OCI-LY3 (cell line): ENCODE measurements at regions not wholly inside any gene's neighbourhood (a gene's known extent, or its start where the extent isn't known, plus 50 kb on each side); places are given as distances from the start of the nearest gene placed in this dataset.

ENCODE experiments used
- H2AFZ ChIP-seq: fragments of 200-600, 300-600 bp; shearing (Covaris generic); 2 replicates; pipeline ENCODE4 v1.6.0; 2014; ENCODE audit warnings: antibody characterized with exemption, low read depth, low read length
- H3K27ac ChIP-seq: fragments of 200-600, 300-600 bp; sonication (generic); 2 replicates; pipeline ENCODE4 v1.5.1; 2014; ENCODE audit warnings: mild to moderate bottlenecking, low read length, moderate library complexity, mixed read lengths
- H3K27me3 ChIP-seq: fragments of 200-600, 300-600 bp; sonication (generic); 2 replicates; pipeline ENCODE4 v1.6.1; 2014; ENCODE audit warnings: low read depth, low read length, mixed read lengths
- H3K36me3 ChIP-seq: fragments of 200-600, 300-600 bp; sonication (generic); replicated peaks from 2 replicates; pipeline ENCODE3; 2014; ENCODE audit warnings: low read depth, low read length, mixed read lengths
- H3K4me1 ChIP-seq: fragments of 300-600, 200-600 bp; sonication (generic); 2 replicates; pipeline ENCODE4 v1.6.1; 2014; ENCODE audit warnings: low read length, mixed read lengths
- H3K4me2 ChIP-seq: fragments of 200-600, 300-600 bp; sonication (generic); 2 replicates; pipeline ENCODE4 v1.6.1; 2014; ENCODE audit warnings: low read length, mixed read lengths
- H3K4me3 ChIP-seq: fragments of 300-600, 200-600 bp; sonication (generic); 2 replicates; pipeline ENCODE4 v1.5.1; 2014; ENCODE audit warnings: antibody characterized with exemption, mild to moderate bottlenecking, low read length, moderate library complexity
- H3K79me2 ChIP-seq: fragments of 300-600, 200-600 bp; shearing (Covaris generic); 2 replicates; pipeline ENCODE4 v1.6.1; 2014; ENCODE audit warnings: mild to moderate bottlenecking, low read length, mixed read lengths
- H3K9ac ChIP-seq: fragments of 300-600, 200-600 bp; shearing (Covaris generic); 2 replicates; pipeline ENCODE4 v1.6.0; 2014; ENCODE audit warnings: mild to moderate bottlenecking, low read length, moderate library complexity
- H3K9me3 ChIP-seq: fragments of 200-600, 300-600 bp; shearing (Covaris generic); 2 replicates; pipeline ENCODE4 v1.6.1; 2014; ENCODE audit warnings: low read length, mixed read lengths; ENCODE audit not compliant: insufficient read depth
- H4K20me1 ChIP-seq: fragments of 200-600, 300-600 bp; sonication (generic); 2 replicates; pipeline ENCODE4 v1.6.1; 2016; ENCODE audit warnings: low read length, mixed read lengths; ENCODE audit not compliant: insufficient read depth
- CTCF ChIP-seq: fragments of 200-600, 300-600 bp; sonication (generic); IDR thresholded peaks from 2 replicates; pipeline ENCODE4 v1.5.1; 2014; ENCODE audit warnings: antibody characterized with exemption, low read length, low read depth
- EZH2phosphoT487 ChIP-seq: fragments of 200-600 bp; shearing (Covaris generic); IDR thresholded peaks from 2 replicates; pipeline ENCODE4 v1.6.1; 2018; ENCODE audit warnings: antibody characterized with exemption, mixed run types, low read depth

GRCh38 chr3:83093222-83093572 lies 1331.8 kb upstream of the GBE1 start:
- no peak for TF ChIP-seq EZH2phosphoT487
- TF ChIP-seq CTCF = no peak
- Histone ChIP-seq H3K4me2 (no peak overlapping the region), H4K20me1 (no peaks in the 10 kb centered on the region), H3K9me3 (no peaks in the 10 kb centered on the region), H3K4me1 (no peaks in the 10 kb centered on the region), H3K4me3 (no peak overlapping the region), H3K79me2 (no peaks in the 10 kb centered on the region), H3K27me3 (no peaks in the 10 kb centered on the region), H3K27ac (no peak overlapping the region), H2AFZ (peak overlapping the region; percentile 3; the same call in 1 of the 2 replicates), H3K9ac (no peak overlapping the region), H3K36me3 (no peaks in the 10 kb centered on the region)

GRCh38 chr3:83092521-83093221 lies 1331.2 kb upstream of the GBE1 start:
- H3K79me2 ChIP-seq = no peaks in the 10 kb centered on the region
- no peak overlapping the region for H3K4me2 ChIP-seq
- no peak overlapping the region for H3K9ac ChIP-seq
- no peaks in the 10 kb centered on the region for H3K27me3 ChIP-seq
- H4K20me1 ChIP-seq = no peaks in the 10 kb centered on the region
- no peaks in the 10 kb centered on the region for H3K36me3 ChIP-seq
- 0 out of 2 replicates have a peak overlapping the region, but pooled peaks have one; percentile 3 for H2AFZ ChIP-seq
- TF ChIP-seq EZH2phosphoT487 (no peak), CTCF (no peak)
- H3K9me3 ChIP-seq = no peaks in the 10 kb centered on the region
- no peaks in the 10 kb centered on the region for H3K4me1 ChIP-seq
- no peak overlapping the region for H3K27ac ChIP-seq
- H3K4me3 ChIP-seq = no peak overlapping the region

GRCh38 chr3:83076041-83076440 lies 1314.6 kb upstream of the GBE1 start:
- no peaks in the 10 kb centered on the region for H3K4me1 ChIP-seq
- no peaks in the 10 kb centered on the region for H3K36me3 ChIP-seq
- H4K20me1 ChIP-seq = no peaks in the 10 kb centered on the region
- H3K27me3 ChIP-seq = no peaks in the 10 kb centered on the region
- H3K4me3 ChIP-seq = no peak overlapping the region
- H2AFZ ChIP-seq = no peak overlapping the region; the same call in 1 of the 2 replicates
- TF ChIP-seq EZH2phosphoT487 (no peak), CTCF (no peak)
- no peak overlapping the region for H3K9ac ChIP-seq
- no peak overlapping the region for H3K27ac ChIP-seq
- H3K4me2 ChIP-seq = no peak overlapping the region
- H3K9me3 ChIP-seq = no peaks in the 10 kb centered on the region
- no peaks in the 10 kb centered on the region for H3K79me2 ChIP-seq

GRCh38 chr3:83074485-83074884 lies 1313.0 kb upstream of the GBE1 start:
- H3K27ac ChIP-seq = no peak overlapping the region
- no peaks in the 10 kb centered on the region for H3K79me2 ChIP-seq
- no peaks in the 10 kb centered on the region for H3K4me1 ChIP-seq
- no peak overlapping the region for H3K4me2 ChIP-seq
- no peaks in the 10 kb centered on the region for H3K9me3 ChIP-seq
- no peak overlapping the region for H3K9ac ChIP-seq
- no peak overlapping the region for H3K4me3 ChIP-seq
- H3K36me3 ChIP-seq = no peaks in the 10 kb centered on the region
- TF ChIP-seq CTCF = no peak
- TF ChIP-seq EZH2phosphoT487 = no peak
- no peak overlapping the region for H2AFZ ChIP-seq
- no peaks in the 10 kb centered on the region for H3K27me3 ChIP-seq
- no peaks in the 10 kb centered on the region for H4K20me1 ChIP-seq
